ENCODE measurements at regions not wholly inside any gene's neighbourhood (a gene's known extent, or its start where the extent isn't known, plus 50 kb on each side); places are given as distances from the start of the nearest gene placed in this dataset.
"Not testable (repeated sequence)": the region's sequence is repeated elsewhere in the genome, so short reads cannot be mapped to it uniquely, and the experiment has no call there.

- intact Hi-C loops (cut with micrococcal nuclease; ENCODE audit: unreplicated experiment): no loop called here
- TF ChIP-seq MEF2A (IDR thresholded peaks at IDR 0.05; ENCODE audit: insufficient read depth, low read depth, low read length): no peak
- TF ChIP-seq ASH2L (IDR thresholded peaks at IDR 0.05; ENCODE audit: borderline replicate concordance, low read depth): no peak
- ChIA-PET SMC1A (ENCODE audit: uncharacterized antibody, unreplicated experiment) (no interaction called here), CTCF (no interaction called here), POLR2A (no interaction called here), RAD21 (ENCODE audit: unreplicated experiment) (no interaction called here)
- no peaks in the 10 kb centered on the region for H3K4me1 ChIP-seq (ENCODE audit: control insufficient read depth, insufficient read depth, low read length)
- no peak for ATAC-seq
- H3K9ac ChIP-seq (ENCODE audit: control insufficient read depth, insufficient read depth, low read length): no peak overlapping the region
- no peak overlapping the region for H3K4me3 ChIP-seq
- BruUV-seq (replicated peaks): no TSS peak
- H3K9me3 ChIP-seq (replicated peaks; ENCODE audit: control insufficient read depth, insufficient read depth, low read length): no peaks in the 10 kb centered on the region
- H3K27ac ChIP-seq (ENCODE audit: control insufficient read depth, insufficient read depth): no peak overlapping the region
- in situ Hi-C loops (cut with MboI): no loop called here
- no peaks in the 10 kb centered on the region; a peak in 1 of 4 replicates for H3K27me3 ChIP-seq (replicated peaks in 1 of 2; ENCODE audit: control insufficient read depth in 2 of 2, insufficient read depth in 2 of 2, low read length in 1 of 2)
- 38% methylated on average over 1 of the region's 1 CpG for WGBS (ENCODE audit: insufficient coverage, insufficient replicate concordance, low lambda C conversion rate, missing lambda C conversion rate)
- no peak overlapping the region for H2AFZ ChIP-seq (ENCODE audit: control insufficient read depth, low read depth, low read length)
- no peak overlapping the region for H3K4me2 ChIP-seq (ENCODE audit: control insufficient read depth, insufficient read depth)
- no peaks in the 10 kb centered on the region for H3K79me2 ChIP-seq (ENCODE audit: control insufficient read depth, insufficient read depth, low read length)
- no peaks in the 10 kb centered on the region for H3K36me3 ChIP-seq (ENCODE audit: control insufficient read depth in 2 of 2, insufficient read depth in 2 of 2, low read length in 1 of 2)
- no peak for FAIRE-seq
- H4K20me1 ChIP-seq (ENCODE audit: control insufficient read depth, insufficient read depth): no peaks in the 10 kb centered on the region
- no peak for DNase-seq (ENCODE audit: low read depth, low spot score)
Observed at GRCh38 chr4:127528302-127528701, 104.5 kb upstream of the INTU start.

GRCh38 chr4:127529879-127530278, 102.9 kb upstream of the INTU start:
- FAIRE-seq; H3K27me3 ChIP-seq (replicated peaks in 1 of 2; ENCODE audit: control insufficient read depth in 2 of 2, insufficient read depth in 2 of 2, low read length in 1 of 2); RAD21 ChIA-PET (ENCODE audit: unreplicated experiment); H3K9me3 ChIP-seq (replicated peaks; ENCODE audit: control insufficient read depth, insufficient read depth, low read length); DNase-seq (ENCODE audit: low read depth, low spot score); H2AFZ ChIP-seq (ENCODE audit: control insufficient read depth, low read depth, low read length); H3K27ac ChIP-seq (ENCODE audit: control insufficient read depth, insufficient read depth); CTCF ChIA-PET; H3K36me3 ChIP-seq (ENCODE audit: control insufficient read depth in 2 of 2, insufficient read depth in 2 of 2, low read length in 1 of 2); H4K20me1 ChIP-seq (ENCODE audit: control insufficient read depth, insufficient read depth); H3K9ac ChIP-seq (ENCODE audit: control insufficient read depth, insufficient read depth, low read length); in situ Hi-C loops (cut with MboI); H3K4me3 ChIP-seq; H3K79me2 ChIP-seq (ENCODE audit: control insufficient read depth, insufficient read depth, low read length); BruUV-seq (replicated peaks); H3K4me2 ChIP-seq (ENCODE audit: control insufficient read depth, insufficient read depth); intact Hi-C loops (cut with micrococcal nuclease; ENCODE audit: unreplicated experiment); ATAC-seq; H3K4me1 ChIP-seq (ENCODE audit: control insufficient read depth, insufficient read depth, low read length); SMC1A ChIA-PET (ENCODE audit: uncharacterized antibody, unreplicated experiment); POLR2A ChIA-PET: not testable (repeated sequence)
